RWPE2 (cell line): ENCODE measurements at regions not wholly inside any gene's neighbourhood (a gene's known extent, or its start where the extent isn't known, plus 50 kb on each side); places are given as distances from the start of the nearest gene placed in this dataset.

Experiments
- ATAC-seq: fragments of 200-7000 bp; cut with Tn5 transposase; 3 replicates; pipeline ENCODE4 v1.9.1; 2021; ENCODE audit warnings: low read depth
- DNase-seq: peaks from one replicate; pipeline ENCODE4 v3.0.0-alpha.2; 2020; ENCODE audit warnings: low spot score
- H3K27ac ChIP-seq: fragments of 450-650 bp; 2 replicates; pipeline ENCODE4 v1.5.1; 2017; ENCODE audit warnings: mild to moderate bottlenecking; ENCODE audit not compliant: poor library complexity, severe bottlenecking
- H3K27me3 ChIP-seq: fragments of 250-450 bp; sonication (Bioruptor Pico); 2 replicates; pipeline ENCODE4 v1.5.1; 2021; ENCODE audit warnings: mild to moderate bottlenecking, moderate library complexity; ENCODE audit not compliant: insufficient read depth, poor library complexity, severe bottlenecking
- H3K36me3 ChIP-seq: fragments of 250-450 bp; sonication (Bioruptor Pico); 2 replicates; pipeline ENCODE4 v1.5.1; 2020; ENCODE audit warnings: low read depth, mild to moderate bottlenecking, moderate library complexity
- H3K4me1 ChIP-seq: fragments of 250-450 bp; sonication (Bioruptor Pico); 2 replicates; pipeline ENCODE4 v1.5.1; 2021; ENCODE audit warnings: mild to moderate bottlenecking, moderate library complexity; ENCODE audit not compliant: insufficient read depth, poor library complexity, severe bottlenecking
- H3K4me3 ChIP-seq: fragments of 250-450 bp; sonication (Bioruptor Pico); 2 replicates; pipeline ENCODE4 v1.5.1; 2021; ENCODE audit warnings: mild to moderate bottlenecking, moderate library complexity; ENCODE audit not compliant: severe bottlenecking
- H3K9me3 ChIP-seq: fragments of 250-450 bp; sonication (Bioruptor Pico); 2 replicates; pipeline ENCODE4 v1.5.1; 2021; ENCODE audit warnings: mild to moderate bottlenecking, moderate library complexity; ENCODE audit not compliant: severe bottlenecking
- TF ChIP-seq, protein P1 (sequence below): fragments of 450-650 bp; IDR thresholded peaks from one replicate; pipeline ENCODE4 v1.5.1; 2017; ENCODE audit warnings: mild to moderate bottlenecking, moderate library complexity; ENCODE audit not compliant: poor library complexity, severe bottlenecking

DNA sequence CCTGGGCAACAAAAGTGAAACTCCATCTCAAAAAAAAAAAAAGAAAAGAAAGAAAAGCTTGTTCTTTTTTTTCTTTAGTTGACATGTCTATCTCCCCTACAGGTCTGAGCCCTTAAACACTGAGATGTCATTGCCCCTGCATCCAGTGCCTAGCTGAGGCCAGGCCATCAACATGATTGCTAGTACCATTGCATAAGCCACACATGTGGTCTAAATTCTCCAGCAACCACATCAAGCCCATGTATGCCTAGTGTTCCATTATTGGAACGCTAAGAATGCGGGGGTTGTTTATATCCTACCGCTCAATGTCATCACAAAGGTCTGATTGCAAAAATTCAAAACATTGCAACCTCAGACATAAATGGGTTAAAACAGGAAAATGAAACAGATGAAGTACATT is 62.7 kb downstream of the NPTX2 start:
- Histone ChIP-seq H3K27me3 (peaks cover 2% of the 10 kb centered on the region), H3K4me1 (no peaks in the 10 kb centered on the region), H3K9me3 (no peaks in the 10 kb centered on the region), H3K36me3 (no peaks in the 10 kb centered on the region), H3K4me3 (no peak overlapping the region), H3K27ac (no peak overlapping the region)
- TF ChIP-seq, protein P1, sequence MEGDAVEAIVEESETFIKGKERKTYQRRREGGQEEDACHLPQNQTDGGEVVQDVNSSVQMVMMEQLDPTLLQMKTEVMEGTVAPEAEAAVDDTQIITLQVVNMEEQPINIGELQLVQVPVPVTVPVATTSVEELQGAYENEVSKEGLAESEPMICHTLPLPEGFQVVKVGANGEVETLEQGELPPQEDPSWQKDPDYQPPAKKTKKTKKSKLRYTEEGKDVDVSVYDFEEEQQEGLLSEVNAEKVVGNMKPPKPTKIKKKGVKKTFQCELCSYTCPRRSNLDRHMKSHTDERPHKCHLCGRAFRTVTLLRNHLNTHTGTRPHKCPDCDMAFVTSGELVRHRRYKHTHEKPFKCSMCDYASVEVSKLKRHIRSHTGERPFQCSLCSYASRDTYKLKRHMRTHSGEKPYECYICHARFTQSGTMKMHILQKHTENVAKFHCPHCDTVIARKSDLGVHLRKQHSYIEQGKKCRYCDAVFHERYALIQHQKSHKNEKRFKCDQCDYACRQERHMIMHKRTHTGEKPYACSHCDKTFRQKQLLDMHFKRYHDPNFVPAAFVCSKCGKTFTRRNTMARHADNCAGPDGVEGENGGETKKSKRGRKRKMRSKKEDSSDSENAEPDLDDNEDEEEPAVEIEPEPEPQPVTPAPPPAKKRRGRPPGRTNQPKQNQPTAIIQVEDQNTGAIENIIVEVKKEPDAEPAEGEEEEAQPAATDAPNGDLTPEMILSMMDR, result no peak
- no peak for DNase-seq
- ATAC-seq, result no peak

- TF ChIP-seq, protein P1, result no peak
- no peak overlapping the region for H3K27ac ChIP-seq
- DNase-seq, result no peak
Measured at GRCh38 chr7:98681511-98681910, 64.4 kb downstream of the NPTX2 start.

GRCh38 chr7:98681951-98682350 is 64.9 kb downstream of the NPTX2 start:
- TF ChIP-seq, protein P1, result no peak
- no peak overlapping the region for H3K27ac ChIP-seq
- no peaks in the 10 kb centered on the region for H3K9me3 ChIP-seq
- no peaks in the 10 kb centered on the region for H3K36me3 ChIP-seq
- no peak overlapping the region for H3K4me3 ChIP-seq
- DNase-seq, result no peak
- H3K4me1 ChIP-seq, result no peaks in the 10 kb centered on the region
- ATAC-seq, result peak; percentile 27; the same call in 2 of the 3 replicates
- peaks cover 5% of the 10 kb centered on the region for H3K27me3 ChIP-seq

More at GRCh38 chr7:98681511-98681910, 64.4 kb downstream of the NPTX2 start:
- Histone ChIP-seq H3K4me1 (no peaks in the 10 kb centered on the region), H3K27me3 (peaks cover 4% of the 10 kb centered on the region), H3K4me3 (no peak overlapping the region), H3K9me3 (no peaks in the 10 kb centered on the region), H3K36me3 (no peaks in the 10 kb centered on the region)
- no peak for ATAC-seq

DNA sequence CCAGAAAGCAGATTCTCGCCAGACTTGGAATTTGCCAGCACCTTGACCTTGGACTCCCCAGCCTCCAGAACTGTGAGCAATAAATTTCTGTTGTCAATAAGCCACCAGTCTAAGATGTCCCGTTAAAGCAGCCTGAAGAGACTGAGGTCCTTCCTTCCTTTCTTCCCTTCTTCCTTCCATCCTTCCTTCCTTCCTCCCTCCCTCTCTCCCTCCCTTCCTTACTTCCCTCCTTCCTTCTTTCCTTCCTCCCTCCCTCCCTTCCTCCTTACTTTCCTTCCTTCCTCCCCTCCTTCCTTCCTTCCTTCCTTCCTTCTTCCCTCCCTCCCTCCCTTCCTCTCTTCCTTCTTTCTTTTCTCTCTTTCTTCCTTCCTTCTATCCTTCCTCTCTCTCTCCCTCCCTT is 66.4 kb downstream of the NPTX2 start:
- TF ChIP-seq, protein P1, result no peak
- DNase-seq, result no peak
- no peak for ATAC-seq

GRCh38 chr7:98685541-98685940 is 68.5 kb downstream of the NPTX2 start:
- H3K27ac ChIP-seq, result no peak overlapping the region
- no peaks in the 10 kb centered on the region for H3K36me3 ChIP-seq
- ATAC-seq (no peak), DNase-seq (no peak)
- no peak overlapping the region for H3K4me3 ChIP-seq
- TF ChIP-seq, protein P1, result no peak
- peaks cover 3% of the 10 kb centered on the region for H3K27me3 ChIP-seq
- no peaks in the 10 kb centered on the region for H3K9me3 ChIP-seq
- no peaks in the 10 kb centered on the region for H3K4me1 ChIP-seq

More for the DNA sequence above, 66.4 kb downstream of the NPTX2 start:
- Histone ChIP-seq H3K27me3 (peaks cover 5% of the 10 kb centered on the region), H3K27ac (no peak overlapping the region), H3K9me3 (no peaks in the 10 kb centered on the region), H3K36me3 (no peaks in the 10 kb centered on the region), H3K4me3 (no peak overlapping the region), H3K4me1 (no peaks in the 10 kb centered on the region)
